NT2/D1 (cell line): ENCODE measurements at regions not wholly inside any gene's neighbourhood (a gene's known extent, or its start where the extent isn't known, plus 50 kb on each side); places are given as distances from the start of the nearest gene placed in this dataset.

Experiments used
- DNase-seq: peaks from one replicate; pipeline ENCODE4 v3.0.0-alpha.2; 2011; ENCODE audit warnings: low read depth, low spot score
- H3K27me3 ChIP-seq: 2 replicates; pipeline ENCODE4 v1.6.0; 2011; ENCODE audit warnings: mild to moderate bottlenecking; ENCODE audit not compliant: insufficient read length, insufficient read depth
- H3K36me3 ChIP-seq: 2 replicates; pipeline ENCODE4 v1.6.1; 2011; ENCODE audit warnings: mild to moderate bottlenecking, low read length, mixed read lengths; ENCODE audit not compliant: insufficient read depth, insufficient read length
- H3K4me1 ChIP-seq: 2 replicates; pipeline ENCODE4 v1.5.1; 2011; ENCODE audit not compliant: insufficient read depth, insufficient read length
- H3K4me3 ChIP-seq: 2 replicates; pipeline ENCODE4 v1.5.1; 2011; ENCODE audit warnings: low read depth; ENCODE audit not compliant: insufficient read length
- H3K9ac ChIP-seq: 2 replicates; pipeline ENCODE4 v1.6.0; 2011; ENCODE audit warnings: low read depth; ENCODE audit not compliant: insufficient read length
- H3K9me3 ChIP-seq: 2 replicates; pipeline ENCODE4 v1.5.1; 2011; ENCODE audit warnings: mild to moderate bottlenecking, low read length; ENCODE audit not compliant: insufficient read depth
- SUZ12 ChIP-seq: IDR thresholded peaks from 2 replicates; pipeline ENCODE4 v1.6.1; 2011; ENCODE audit not compliant: insufficient read length, insufficient read depth; ENCODE audit errors: extremely low read depth
- YY1 ChIP-seq: IDR thresholded peaks from 2 replicates; pipeline ENCODE4 v1.6.1; 2011; ENCODE audit not compliant: insufficient read length, insufficient read depth
- ZNF274 ChIP-seq: IDR thresholded peaks from 2 replicates; pipeline ENCODE4 v1.6.1; 2011; ENCODE audit warnings: mild to moderate bottlenecking, low read depth, low read length

- H3K4me3 ChIP-seq: no peak overlapping the region
- H3K4me1 ChIP-seq: no peaks in the 10 kb centered on the region
- no peak for TF ChIP-seq ZNF274
- TF ChIP-seq SUZ12: no peak
- no peak for TF ChIP-seq YY1
- no peaks in the 10 kb centered on the region for H3K27me3 ChIP-seq
- no peak for DNase-seq
- no peak overlapping the region for H3K9ac ChIP-seq
- no peaks in the 10 kb centered on the region for H3K36me3 ChIP-seq
- no peaks in the 10 kb centered on the region for H3K9me3 ChIP-seq
Observed at GRCh38 chr14:61894452-61895077, 132.3 kb downstream of the SNAPC1 start.

- Histone ChIP-seq H3K4me1 (no peaks in the 10 kb centered on the region), H3K27me3 (no peaks in the 10 kb centered on the region), H3K36me3 (no peaks in the 10 kb centered on the region), H3K9me3 (no peaks in the 10 kb centered on the region), H3K9ac (no peak overlapping the region), H3K4me3 (no peak overlapping the region)
- no peak for DNase-seq
- TF ChIP-seq SUZ12 (no peak), YY1 (no peak), ZNF274 (no peak)
Observed at GRCh38 chr14:61897300-61897699, 135.1 kb downstream of the SNAPC1 start.

- H3K9me3 ChIP-seq: no peaks in the 10 kb centered on the region
- H3K9ac ChIP-seq: no peak overlapping the region
- no peak overlapping the region for H3K4me3 ChIP-seq
- no peaks in the 10 kb centered on the region for H3K27me3 ChIP-seq
- no peak for DNase-seq
- H3K4me1 ChIP-seq: no peaks in the 10 kb centered on the region
- TF ChIP-seq YY1: no peak
- no peak for TF ChIP-seq SUZ12
- TF ChIP-seq ZNF274: no peak
- no peaks in the 10 kb centered on the region for H3K36me3 ChIP-seq
Observed at GRCh38 chr14:61898568-61898967, 136.3 kb downstream of the SNAPC1 start.

- no peak overlapping the region for H3K9ac ChIP-seq
- H3K36me3 ChIP-seq: no peaks in the 10 kb centered on the region
- H3K4me1 ChIP-seq: no peaks in the 10 kb centered on the region
- DNase-seq: no peak
- no peak overlapping the region for H3K4me3 ChIP-seq
- TF ChIP-seq SUZ12 (no peak), ZNF274 (no peak), YY1 (no peak)
- no peaks in the 10 kb centered on the region for H3K9me3 ChIP-seq
- H3K27me3 ChIP-seq: no peaks in the 10 kb centered on the region
Observed at GRCh38 chr14:61899497-61899896, 137.3 kb downstream of the SNAPC1 start.

GRCh38 chr14:61904946-61905345 is 142.7 kb downstream of the SNAPC1 start:
- Histone ChIP-seq H3K9me3 (no peaks in the 10 kb centered on the region), H3K4me3 (no peak overlapping the region), H3K36me3 (no peaks in the 10 kb centered on the region), H3K4me1 (no peaks in the 10 kb centered on the region), H3K27me3 (no peaks in the 10 kb centered on the region), H3K9ac (no peak overlapping the region)
- TF ChIP-seq SUZ12: no peak
- TF ChIP-seq YY1: no peak
- no peak for TF ChIP-seq ZNF274
- DNase-seq: no peak

- H3K4me1 ChIP-seq: no peaks in the 10 kb centered on the region
- no peaks in the 10 kb centered on the region for H3K27me3 ChIP-seq
- no peaks in the 10 kb centered on the region for H3K9me3 ChIP-seq
- no peaks in the 10 kb centered on the region for H3K36me3 ChIP-seq
- no peak for TF ChIP-seq SUZ12
- no peak for TF ChIP-seq YY1
- no peak overlapping the region for H3K9ac ChIP-seq
- no peak overlapping the region for H3K4me3 ChIP-seq
- DNase-seq: no peak
Observed at GRCh38 chr14:61911574-61911973, 149.4 kb downstream of the SNAPC1 start.

GRCh38 chr14:61918998-61919397 is 156.8 kb downstream of the SNAPC1 start:
- Histone ChIP-seq H3K4me3 (no peak overlapping the region), H3K9me3 (no peaks in the 10 kb centered on the region), H3K4me1 (no peaks in the 10 kb centered on the region), H3K27me3 (no peaks in the 10 kb centered on the region), H3K36me3 (no peaks in the 10 kb centered on the region), H3K9ac (no peak overlapping the region)
- no peak for DNase-seq
- TF ChIP-seq ZNF274 (no peak), SUZ12 (no peak), YY1 (no peak)
